Putamen (tissue), 1 donor: ENCODE measurements at regions not wholly inside any gene's neighbourhood (a gene's known extent, or its start where the extent isn't known, plus 50 kb on each side); places are given as distances from the start of the nearest gene placed in this dataset.
A peak's percentile ranks its signal among the peaks of the same experiment; 100 is the strongest.
"Not testable (repeated sequence)": the region's sequence is repeated elsewhere in the genome, so short reads cannot be mapped to it uniquely, and the experiment has no call there.

Experiments
- DNase-seq: peaks from one replicate; pipeline ENCODE4 v3.0.0-alpha.2; 2016; ENCODE audit warnings: low spot score

DNA sequence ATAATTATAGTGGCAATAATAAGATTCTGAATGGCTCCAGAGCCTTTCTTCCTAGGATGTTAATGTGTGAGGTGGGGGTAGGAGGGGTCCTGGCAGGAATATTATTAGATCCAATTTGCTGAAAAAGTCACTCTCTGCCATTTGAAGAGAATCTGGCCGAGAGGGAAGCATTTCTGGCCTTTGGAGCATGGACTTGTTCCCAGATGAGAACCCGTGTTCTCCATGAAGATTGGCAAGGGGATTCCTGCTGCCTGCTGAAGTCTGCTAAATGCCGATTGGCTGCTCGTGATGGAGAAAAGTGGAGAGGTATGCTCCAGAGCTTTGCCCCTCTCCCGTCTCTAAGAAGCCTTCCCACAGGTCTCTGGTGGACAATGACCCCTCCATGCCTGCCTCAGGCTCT, 135.6 kb downstream of the TRIM43 start:
- not testable (repeated sequence) for DNase-seq

DNA sequence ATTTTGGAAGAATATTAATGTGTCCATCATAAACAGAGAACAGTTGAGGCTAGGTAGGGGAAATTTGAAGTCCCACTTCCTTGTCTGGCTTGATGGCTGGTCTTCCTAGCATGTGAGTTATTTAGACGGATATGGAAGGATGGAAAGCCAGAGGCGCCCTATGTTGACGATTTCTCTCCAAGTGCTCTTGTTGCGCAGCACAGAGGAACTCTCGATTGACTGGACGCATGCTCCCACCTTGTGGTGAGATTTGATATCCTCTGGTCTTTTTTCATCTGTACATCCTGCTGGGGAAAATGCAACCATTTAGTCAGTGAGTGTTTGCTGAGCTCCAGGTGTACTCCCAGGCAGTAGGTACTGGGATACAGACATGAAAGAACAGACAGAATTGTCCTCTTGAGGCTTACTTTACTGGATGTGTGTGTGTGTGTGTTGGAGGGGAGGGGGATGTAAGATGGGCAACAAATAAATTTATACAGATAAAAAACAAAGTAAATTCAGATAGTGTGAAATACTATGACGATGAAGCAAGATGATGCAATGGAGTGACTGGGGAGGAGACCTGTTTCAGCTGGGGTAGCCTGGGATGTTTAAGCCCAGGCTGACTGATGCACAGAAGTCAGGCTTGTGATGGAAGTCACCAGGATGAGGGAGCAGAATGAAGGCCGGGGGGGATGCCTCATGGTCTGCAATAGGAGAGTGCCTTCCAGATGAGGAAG, 137.2 kb downstream of the TRIM43 start:
- peak; percentile 83 for DNase-seq

DNA sequence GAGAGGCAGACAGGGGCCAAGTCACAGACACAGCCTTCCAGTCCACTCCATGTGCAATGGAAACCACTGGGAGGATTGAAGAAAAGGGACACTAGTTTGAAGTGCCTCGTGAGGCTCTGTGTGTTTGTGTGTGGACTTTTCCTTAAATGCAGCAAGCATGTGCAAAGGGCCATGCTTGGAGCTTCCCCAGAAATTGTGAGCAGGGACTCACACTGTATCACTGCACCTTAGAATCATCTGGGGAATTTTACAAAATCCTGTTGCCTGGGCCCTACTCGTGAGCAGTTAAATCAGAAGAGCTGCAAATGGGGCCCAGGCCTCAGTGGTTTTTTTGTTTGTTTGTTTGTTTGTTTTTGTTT, 137.8 kb downstream of the TRIM43 start:
- DNase-seq, result no peak

DNA sequence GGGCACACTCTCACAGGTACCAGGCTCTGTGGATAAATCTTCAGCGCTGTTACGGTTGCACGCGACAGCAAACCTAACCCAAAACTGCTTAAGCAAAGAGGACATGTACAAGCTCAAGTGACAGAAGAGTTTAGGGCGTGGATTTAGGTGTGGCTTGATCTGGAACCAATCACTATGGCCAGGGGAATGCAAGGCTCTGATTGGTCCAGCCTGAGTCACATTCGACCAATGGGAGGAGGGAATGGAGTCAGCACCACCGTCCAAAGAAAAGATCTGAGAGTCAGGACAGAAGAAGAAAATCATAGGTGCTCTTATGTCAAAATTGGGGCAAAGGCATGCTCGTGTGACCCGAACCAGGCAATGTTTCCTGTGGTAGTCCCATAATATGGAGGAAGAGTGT, 139.0 kb downstream of the TRIM43 start:
- DNase-seq, result no peak

DNA sequence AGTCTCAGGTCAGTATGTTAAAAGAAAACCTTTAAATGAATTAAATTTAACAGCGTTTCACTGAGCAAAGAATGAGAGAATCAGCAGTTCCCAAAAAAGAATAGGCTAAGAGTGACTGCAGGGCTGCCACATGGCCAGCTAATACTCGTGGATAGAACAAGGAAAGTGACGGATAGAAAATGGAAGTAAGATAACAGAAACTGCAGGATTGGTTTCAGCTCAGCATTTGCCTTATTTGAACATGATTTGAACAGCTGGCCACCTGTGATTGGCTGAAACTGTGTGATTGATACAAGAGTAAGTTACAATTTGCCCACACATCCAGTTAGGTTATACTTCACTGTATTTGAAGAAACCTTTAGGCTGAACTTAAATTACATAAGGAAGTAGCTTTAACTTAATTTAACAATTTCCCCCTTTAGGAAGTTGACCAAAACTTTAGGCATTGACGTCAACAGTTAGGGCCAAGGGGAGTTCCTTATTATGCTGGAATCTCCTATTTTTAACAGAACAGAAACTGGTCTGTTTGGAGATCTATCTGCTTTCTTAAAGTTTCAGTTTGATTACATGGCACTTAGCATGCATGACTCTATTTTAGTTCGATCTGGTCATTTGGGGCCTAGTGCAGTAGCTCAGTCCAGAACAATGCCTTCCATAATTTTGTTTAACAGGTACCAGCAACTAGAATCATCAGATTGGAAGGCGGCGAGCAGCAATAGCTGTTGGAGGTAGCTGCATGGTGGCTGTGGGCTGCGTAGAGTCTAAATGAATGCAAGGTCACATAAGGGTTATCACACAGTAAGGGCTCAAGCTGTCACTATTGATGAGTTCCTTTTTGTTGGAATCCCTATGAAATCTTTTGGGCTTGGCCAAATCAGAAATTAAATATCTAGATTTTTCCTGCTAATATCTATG, 143.4 kb downstream of the TRIM43 start:
- DNase-seq, result no peak

DNA sequence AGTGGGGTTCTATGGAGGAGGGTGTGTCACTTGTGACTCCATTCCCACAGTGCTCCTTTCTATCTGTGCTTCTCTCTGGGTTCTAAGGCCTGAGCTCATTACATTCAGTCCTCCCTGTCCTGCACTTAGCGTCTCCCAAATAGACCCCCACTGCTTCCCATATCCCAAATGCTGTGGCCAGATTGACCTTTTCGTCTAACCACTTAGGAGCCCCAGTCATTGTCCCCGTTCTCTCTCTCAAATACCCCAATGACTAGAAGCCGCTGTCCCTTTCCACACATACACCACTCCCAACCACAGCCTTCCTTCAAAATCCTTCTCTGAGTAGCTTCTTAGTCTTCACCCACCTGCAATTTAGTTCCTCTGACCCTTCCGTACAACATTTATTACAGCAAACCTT, 146.5 kb downstream of the TRIM43 start:
- no peak for DNase-seq

DNA sequence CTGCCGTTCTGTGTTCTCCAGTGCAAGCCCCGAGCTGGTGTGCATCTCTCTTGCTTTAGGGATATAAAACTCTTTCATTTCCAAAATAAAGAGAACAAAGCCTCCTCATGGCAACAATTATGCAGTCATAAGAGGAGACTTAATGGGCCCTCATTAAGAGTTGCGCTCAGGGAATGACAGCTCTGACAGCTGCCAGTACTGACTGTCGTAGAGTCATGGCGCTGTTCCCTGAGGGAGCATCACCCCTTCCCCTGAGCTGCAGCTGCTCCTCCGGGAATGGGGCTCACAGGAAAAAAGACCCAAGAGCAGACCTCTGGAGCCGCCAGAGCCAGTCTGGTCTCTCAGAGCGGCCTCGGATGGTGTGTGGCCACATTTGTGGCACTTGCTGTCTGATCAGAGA, 160.3 kb downstream of the TRIM43 start:
- DNase-seq, result not testable (repeated sequence)

DNA sequence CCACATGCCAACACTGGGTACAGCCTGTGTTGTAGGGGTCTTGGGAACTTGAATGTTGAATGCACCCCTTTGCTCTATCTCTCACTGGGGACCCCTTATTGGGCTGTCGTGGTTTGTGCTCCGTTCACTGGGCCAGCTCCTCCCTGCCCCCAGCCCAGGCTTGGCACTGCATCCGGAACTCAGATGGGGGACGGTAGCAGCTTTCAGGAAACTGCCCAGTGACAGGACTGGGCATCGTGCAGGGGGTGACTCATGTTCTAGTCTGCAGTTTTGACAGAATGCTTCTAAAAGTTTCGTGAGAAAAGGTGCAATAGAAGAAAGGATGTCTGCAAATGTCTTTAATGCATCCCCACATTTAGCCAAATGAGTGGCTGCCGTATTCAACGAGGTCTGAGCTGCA, 162.0 kb downstream of the TRIM43 start:
- DNase-seq, result not testable (repeated sequence)

DNA sequence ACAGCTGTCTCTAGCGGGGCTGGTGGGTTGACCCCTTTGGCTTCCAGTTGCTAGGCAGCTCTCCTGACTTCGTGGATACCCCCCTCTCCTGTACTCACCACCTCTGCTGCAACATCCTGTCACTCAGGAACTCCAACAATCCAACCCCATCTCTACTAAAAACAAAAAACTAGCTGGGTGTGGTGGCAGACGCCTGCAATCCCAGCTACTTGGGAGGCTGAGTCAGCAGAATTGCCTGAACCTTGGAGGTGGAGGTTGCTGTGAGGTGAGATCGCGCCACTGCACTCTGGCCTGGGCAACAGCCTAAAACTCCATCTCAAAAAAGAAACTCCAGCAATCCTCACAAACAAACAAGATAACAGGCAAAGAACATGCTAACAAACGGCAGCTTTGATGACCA, 162.4 kb downstream of the TRIM43 start:
- DNase-seq, result not testable (repeated sequence)

DNA sequence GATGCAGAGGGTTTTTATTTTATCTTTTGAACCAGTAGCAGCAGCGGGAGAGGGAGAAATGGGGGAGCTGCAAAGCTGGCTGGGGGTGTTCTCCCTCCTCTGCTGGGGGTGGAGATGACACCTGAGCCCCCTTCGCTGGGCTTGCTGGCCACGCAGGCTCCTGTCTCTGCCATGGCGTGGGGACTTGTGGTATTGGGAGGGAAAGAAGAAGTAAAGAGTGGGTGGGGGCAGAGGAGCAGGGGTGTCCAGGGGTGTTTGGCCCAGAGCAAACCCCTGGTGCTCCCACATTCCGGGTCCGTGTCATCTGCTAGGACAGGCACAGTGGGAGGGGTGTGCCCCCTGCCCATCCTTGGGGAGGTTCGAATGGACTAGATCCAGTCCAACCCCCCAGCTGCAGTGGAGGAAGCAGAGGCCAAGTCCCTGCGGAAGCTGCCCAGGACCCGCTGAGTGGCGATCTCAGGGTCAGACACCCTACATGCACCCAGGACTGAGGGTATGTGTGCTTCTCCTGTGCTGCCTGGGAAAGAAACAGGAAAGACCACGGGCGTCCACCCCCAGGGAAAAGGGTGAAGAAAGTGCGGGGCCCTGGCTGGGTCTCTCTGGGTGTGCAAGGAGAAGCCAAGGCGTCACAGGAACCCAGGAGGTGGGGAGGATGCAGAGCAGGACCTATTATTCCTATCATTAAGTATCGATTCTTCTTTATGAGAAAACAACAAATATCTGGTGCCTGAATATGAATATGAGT, 163.2 kb downstream of the TRIM43 start:
- not testable (repeated sequence) for DNase-seq

DNA sequence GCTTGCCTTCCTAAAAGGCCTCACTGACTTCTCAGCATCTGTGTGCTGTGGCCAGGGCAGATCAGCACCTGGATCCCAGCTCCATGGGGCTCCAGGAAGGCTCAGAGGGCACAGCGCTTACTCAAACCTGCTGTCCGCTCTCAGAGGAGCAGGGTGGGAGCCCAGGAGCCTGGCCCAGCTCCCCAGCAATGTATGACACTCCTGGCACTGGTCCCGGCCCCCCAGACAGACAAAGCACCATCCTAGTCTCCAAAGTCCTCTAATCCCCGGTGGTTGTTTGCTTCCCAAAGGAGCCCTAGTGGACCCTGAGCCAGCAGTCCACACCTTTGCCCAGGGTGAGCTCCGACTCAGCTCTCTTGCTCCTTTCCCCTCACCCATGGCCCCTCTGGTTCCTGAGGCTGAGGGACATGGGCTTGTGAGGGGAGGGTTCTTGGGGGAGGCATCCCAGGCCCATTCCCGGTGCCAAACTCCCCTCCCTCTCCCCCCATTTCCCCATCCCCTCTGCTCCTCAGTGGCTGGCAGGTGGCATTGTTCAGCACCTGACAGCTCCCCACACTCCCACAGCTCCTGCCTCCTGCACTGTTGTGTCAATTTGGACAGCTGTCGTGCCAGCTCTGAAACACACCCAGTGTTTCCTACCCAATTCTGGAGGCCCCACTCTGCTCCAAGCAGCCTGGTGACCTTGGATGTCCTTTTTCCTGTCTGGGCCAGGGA, 164.3 kb downstream of the TRIM43 start:
- DNase-seq, result not testable (repeated sequence)

DNA sequence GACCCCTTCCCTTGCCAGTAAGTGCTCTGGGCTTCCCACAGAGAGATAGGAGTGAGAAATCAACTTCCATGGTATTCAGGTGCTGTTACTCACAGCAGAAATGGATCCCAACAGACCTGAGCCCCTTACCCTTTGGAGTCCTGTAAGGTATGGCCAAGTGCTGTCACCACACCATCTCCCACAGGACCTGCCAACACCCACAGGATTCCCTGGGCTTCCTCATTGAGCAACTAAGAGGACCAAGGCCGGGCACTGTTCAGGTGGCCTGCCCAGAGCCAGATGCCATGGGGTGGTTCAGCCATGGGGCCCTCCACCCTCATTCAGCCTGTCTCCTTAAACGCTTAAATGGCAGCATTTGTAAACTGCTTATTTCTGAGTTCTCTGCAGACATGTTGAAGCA, 166.2 kb downstream of the TRIM43 start:
- no peak for DNase-seq

DNA sequence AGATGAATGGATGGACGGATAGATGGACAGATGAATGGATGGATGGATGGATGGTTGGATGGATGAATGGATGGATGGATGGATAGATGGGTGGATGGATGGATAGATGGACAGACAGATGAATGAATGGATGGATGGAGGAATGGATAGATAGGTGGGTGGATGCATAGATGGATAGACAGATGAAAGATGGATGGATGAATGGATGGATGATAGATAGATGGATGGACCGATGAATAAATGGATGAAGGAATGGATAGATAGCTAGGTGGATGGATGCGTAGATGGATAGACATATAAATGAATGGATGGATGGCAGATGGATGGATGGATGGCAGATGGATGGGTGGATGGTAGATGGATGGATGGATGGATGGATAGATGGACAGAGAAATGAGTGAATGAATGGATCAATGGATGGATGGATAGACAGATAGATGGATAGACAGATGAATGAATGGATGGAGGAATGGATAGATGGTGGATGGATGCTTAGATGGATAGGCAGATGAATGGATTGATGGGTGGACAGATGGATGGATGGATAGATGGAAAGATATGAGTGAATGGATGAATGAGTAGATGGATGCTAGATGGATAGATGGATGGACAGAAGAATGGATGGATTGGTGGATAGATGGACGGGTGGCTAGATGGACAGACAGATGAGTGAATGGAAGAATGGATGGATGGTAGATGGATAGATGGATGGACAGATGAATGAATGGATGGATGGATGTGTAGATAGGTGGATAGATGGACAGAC, 167.9 kb downstream of the TRIM43 start:
- DNase-seq, result no peak

DNA sequence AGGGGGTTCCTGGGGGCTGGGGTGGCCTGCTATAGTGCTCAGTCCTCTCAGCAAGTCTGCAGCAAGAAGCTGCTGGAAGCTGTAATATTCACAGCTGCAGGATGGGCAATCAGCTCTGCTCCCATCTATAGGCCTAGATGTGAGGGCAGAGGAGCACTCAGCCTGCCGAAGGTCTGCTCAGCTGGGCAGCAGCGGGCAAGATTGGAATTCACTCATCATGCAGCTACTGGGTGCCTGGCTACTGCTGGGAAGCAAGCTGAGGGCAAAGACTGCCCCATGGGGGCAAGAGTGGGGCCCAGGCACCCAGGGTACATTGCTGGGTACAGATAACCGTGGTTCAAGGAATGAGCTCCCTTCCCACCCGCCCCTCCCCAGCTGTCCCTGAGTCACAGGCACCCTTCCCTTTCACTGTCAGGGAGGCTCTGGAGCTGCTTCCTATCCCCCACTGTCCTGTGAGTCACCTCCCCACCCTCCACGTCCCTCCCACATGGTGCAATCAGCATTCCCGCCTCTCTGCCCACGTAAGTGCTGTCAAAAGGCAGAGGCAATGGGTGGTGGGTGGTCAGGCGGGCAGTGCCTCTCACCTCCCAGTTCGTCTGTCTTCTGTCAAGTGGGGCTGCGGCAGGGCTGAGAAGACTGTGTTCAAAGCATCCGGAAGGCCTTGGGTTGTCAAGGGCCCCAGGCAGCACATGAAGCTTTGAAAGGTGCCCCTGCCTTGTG, 169.2 kb downstream of the TRIM43 start:
- peak; percentile 47 for DNase-seq

DNA sequence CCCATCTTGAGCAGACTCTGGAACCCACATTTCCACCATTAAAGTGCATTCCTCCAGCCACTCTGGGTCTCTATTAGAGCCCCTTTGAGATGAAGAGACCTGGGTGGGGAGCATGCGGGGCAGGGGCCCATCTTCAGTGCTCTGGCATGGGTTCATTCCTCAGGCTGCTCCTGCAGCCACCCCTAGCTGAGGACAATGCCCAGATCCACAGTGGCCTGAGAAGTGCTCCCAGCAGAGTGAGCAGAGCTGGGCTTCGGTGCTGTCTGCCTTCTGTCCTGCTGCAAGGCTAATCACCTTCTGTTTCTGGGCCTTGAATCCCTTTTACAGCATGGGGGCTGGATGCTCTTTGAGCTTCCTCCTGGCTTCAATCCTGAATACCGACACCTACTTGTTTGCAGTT, 169.8 kb downstream of the TRIM43 start:
- no peak for DNase-seq

DNA sequence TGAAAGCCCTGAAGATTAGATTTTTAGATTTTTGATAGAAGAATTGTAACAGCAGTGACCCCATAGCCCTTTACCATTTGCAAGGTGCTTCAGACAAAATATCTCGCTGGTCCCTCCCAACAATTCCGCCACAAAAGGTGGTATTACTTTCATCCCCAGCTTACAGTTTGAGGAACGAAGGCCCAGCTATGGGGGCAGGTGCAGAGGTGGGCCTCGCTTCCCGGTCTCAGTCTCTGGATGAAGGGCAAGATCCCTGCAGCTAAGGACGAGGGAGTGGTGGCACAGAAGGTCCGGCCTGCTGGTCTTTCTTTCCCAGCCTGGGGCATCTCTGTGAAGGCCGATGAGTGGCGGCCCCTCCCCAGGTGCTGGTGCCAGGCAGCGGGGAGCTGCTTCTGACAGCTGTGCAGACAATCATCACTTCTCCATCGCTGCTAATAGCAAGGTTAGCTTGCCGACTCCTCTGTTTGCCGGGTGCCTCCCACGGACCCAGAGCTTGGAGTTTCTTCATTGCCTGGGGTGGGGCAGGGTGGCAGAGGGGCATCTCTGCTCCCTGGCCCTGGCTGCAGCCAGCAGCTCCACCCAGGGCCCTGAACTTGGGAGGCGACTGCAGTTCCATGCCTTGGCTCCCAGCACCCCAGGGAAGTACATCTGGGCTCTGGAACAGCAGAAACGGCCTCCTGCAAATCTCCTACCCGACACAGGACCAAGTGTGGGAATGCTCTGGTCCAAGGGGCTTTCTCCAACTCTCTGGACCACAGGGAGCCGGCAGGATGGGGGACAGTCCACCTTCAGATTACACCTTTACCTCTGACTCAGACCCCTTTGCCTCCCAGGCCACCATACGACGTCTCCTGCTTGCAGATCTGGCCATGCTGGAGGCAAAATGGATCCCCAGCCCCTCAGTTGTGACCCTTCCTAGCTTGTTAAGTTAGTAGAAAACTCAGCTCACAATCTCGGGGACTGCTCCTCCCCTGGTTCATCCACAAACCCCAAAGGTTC, 170.5 kb downstream of the TRIM43 start:
- not testable (repeated sequence) for DNase-seq

DNA sequence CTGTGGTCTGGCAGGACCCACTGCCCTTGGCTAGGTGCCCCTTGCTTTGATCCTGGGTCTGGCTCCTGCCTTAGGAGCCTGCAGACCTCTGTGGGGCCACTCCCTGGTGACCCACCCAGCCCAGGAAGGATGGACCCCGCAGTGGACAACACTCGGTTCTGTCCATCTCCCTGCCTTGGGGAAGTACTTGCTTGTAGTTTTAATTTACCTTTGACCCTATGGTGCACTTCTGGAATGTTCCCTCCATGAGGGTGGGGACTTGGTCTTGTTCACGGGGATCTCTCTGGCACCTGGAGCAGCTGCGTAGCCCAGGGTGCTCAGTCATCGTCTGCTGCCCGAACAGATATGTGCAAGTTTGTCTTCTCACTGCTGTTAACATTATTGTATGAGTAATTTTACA, 171.3 kb downstream of the TRIM43 start:
- not testable (repeated sequence) for DNase-seq

DNA sequence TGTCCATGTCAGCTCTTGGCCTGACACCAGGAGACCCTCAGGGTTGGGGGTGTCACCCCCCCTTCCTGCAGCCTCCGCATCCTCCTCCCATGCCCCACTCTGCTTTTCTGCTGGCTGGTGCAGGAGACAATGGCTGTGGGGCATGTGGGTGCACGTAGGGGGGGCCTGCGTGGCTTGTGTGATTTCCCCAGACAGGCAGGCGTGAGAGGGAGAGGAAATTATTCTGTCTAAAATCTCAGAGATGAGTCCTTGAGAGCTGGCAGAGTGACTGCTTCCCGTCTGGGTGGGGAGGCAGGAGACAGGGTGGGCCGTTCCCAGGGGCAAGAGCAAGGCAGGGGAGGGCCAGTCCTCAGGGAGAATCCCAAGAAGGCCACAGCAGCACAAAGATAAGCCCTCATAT, 173.2 kb downstream of the TRIM43 start:
- DNase-seq, result not testable (repeated sequence)
